Fibroblast of pulmonary artery (primary cell): ENCODE measurements at regions not wholly inside any gene's neighbourhood (a gene's known extent, or its start where the extent isn't known, plus 50 kb on each side); places are given as distances from the start of the nearest gene placed in this dataset.

ENCODE experiments used
- DNase-seq: peaks from one replicate; pipeline ENCODE4 v3.0.0-alpha.2; 2010; ENCODE audit warnings: low read depth
- H3K4me3 ChIP-seq: replicated peaks from 2 replicates; pipeline ENCODE4 v1.5.1; 2011; ENCODE audit warnings: low read depth, mild to moderate bottlenecking, control low read depth, low read length, moderate library complexity
- TF ChIP-seq, protein P1 (sequence below): IDR thresholded peaks from 2 replicates; pipeline ENCODE4 v1.5.1; 2011; ENCODE audit warnings: mild to moderate bottlenecking, control low read depth, low read length, inconsistent platforms; ENCODE audit errors: missing control alignments

DNA sequence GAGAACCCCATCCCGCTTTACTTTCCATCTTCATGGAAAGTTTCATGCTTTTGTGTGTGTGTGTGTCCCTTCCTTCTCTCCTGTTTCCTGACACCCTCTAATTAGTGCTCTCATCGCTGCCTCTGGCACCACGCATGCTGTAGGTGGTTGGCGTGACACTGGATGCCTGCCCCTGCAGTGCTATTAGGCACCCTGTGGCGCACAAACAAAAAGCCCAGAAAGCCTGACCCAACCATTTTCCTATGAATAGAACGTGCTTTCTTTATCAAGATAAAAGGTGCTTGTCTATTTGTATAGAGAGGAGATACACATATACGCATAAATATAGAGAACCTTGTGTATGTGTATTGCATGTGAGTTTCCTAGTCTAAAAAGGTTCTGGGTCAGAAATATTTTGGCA, 120.8 kb upstream of the CDCA7L start:
- DNase-seq: no peak
- TF ChIP-seq, protein P1, sequence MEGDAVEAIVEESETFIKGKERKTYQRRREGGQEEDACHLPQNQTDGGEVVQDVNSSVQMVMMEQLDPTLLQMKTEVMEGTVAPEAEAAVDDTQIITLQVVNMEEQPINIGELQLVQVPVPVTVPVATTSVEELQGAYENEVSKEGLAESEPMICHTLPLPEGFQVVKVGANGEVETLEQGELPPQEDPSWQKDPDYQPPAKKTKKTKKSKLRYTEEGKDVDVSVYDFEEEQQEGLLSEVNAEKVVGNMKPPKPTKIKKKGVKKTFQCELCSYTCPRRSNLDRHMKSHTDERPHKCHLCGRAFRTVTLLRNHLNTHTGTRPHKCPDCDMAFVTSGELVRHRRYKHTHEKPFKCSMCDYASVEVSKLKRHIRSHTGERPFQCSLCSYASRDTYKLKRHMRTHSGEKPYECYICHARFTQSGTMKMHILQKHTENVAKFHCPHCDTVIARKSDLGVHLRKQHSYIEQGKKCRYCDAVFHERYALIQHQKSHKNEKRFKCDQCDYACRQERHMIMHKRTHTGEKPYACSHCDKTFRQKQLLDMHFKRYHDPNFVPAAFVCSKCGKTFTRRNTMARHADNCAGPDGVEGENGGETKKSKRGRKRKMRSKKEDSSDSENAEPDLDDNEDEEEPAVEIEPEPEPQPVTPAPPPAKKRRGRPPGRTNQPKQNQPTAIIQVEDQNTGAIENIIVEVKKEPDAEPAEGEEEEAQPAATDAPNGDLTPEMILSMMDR: no peak
- H3K4me3 ChIP-seq: no peak overlapping the region

DNA sequence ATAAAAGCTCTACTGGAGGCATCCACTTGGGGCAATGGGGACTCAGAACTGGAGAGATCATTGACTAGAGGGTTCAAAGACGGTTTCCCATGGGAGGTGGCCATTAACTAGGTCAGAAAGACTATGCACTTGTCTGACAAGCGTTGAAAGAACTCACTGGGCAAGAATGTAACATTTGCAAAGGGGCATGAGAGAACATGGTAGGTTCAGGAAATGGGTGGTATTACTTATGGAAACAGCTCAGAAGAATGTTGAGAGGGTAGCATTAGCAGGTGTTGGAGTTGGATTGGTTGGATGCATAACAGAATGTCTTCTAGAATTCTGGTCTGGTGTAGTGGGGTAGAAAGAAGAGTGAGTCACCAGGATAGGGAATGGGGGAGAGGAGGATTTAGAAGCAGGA, 119.1 kb upstream of the CDCA7L start:
- TF ChIP-seq, protein P1: no peak
- no peak overlapping the region for H3K4me3 ChIP-seq
- DNase-seq: no peak

DNA sequence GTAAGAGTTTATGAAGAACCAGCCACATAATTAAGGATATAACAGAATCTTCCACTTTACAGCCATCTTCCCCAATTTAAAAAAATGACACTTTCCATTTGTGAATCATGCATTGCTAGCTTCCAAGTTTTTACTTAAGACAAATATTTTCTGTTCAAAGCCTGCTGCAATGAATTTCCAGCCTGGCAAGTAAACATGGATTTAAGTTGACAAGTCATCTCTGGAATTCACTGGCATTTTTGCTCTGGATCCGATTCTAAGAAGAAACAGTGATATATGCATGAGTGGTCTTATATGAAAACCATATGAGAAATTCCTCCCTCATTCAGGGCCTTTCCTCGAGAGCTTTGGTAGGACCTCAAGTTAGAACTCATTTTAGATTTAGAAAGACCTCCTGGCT, 116.1 kb upstream of the CDCA7L start:
- DNase-seq: no peak
- no peak overlapping the region for H3K4me3 ChIP-seq
- TF ChIP-seq, protein P1: no peak

GRCh38 chr7:22060863-22061262, 115.2 kb upstream of the CDCA7L start:
- H3K4me3 ChIP-seq: no peak overlapping the region
- TF ChIP-seq, protein P1: no peak
- DNase-seq: no peak

GRCh38 chr7:22060197-22060596, 114.5 kb upstream of the CDCA7L start:
- TF ChIP-seq, protein P1: no peak
- no peak for DNase-seq
- H3K4me3 ChIP-seq: no peak overlapping the region

DNA sequence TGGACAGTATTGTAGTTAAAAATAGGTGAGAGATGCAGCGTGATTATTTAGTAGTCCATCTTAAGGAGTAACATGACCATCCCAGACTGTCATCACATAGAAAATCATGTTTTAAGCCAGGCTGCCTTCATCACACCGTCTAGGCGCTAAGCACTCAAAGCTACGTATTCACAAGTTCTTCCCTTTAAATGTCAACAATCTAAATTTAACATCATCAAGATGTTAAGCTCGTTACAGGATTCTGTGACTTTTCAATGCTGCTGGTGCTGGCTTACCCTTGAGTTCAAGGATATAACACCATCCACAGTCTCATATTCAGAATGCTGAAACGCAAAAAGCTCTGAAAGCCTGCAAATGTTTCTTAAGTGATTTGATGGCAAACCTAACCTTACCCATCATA, 109.5 kb upstream of the CDCA7L start:
- DNase-seq: no peak
- TF ChIP-seq, protein P1: no peak
- no peak overlapping the region for H3K4me3 ChIP-seq

DNA sequence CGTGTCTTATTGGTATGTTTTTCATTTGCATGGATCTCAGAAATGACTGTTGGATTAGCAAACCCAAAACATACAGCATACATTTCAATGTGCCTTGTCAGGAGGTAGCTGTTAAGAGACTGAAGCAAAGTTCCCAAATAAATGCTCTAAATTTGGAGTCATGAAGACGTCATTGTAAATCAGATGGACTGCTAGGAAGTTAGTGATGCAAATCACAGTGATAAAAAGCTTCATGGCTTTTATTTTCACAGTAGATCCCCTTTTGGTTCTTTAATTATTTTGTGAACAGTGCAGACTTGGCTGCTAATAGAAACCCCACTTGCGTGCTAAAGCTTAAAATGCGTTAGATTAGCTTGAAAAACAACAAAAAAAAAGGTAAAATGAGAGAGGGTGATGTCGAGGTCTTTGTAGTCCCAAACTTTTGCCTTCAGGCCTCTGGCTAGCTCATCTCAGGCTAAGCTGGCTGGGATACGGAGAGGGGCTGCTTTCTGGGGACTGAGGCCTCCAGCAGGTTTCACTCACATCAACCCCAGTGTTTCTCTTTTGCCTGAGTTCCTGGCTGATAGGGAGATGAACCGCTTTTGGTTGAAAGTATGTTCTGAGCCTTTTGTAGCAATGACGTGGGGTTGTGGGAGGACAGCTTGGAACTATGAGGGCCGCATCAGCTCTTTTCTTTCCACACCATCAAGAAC, 107.1 kb upstream of the CDCA7L start:
- TF ChIP-seq, protein P1: no peak
- no peak for DNase-seq

More for the DNA sequence above, 107.1 kb upstream of the CDCA7L start:
- no peak overlapping the region for H3K4me3 ChIP-seq
